ENCODE measurements at regions not wholly inside any gene's neighbourhood (a gene's known extent, or its start where the extent isn't known, plus 50 kb on each side); places are given as distances from the start of the nearest gene placed in this dataset.

GRCh38 chr1:212495766-212496494 lies 63.2 kb downstream of the NENF start:
- Histone ChIP-seq H4K20me1 (ENCODE audit: insufficient read depth, low read length, poor library complexity, severe bottlenecking) (no peaks in the 10 kb centered on the region), H3K4me1 (ENCODE audit: insufficient read depth, low read length, poor library complexity, severe bottlenecking) (no peaks in the 10 kb centered on the region), H3K4me2 (ENCODE audit: low read depth, low read length, poor library complexity, severe bottlenecking) (no peak overlapping the region), H3K27me3 (ENCODE audit: insufficient read depth, low read length, poor library complexity, severe bottlenecking) (no peaks in the 10 kb centered on the region), H2AFZ (ENCODE audit: low read length) (no peak overlapping the region), H3F3A (ENCODE audit: low read depth) (no peaks in the 10 kb centered on the region), H3K79me2 (ENCODE audit: insufficient read depth, low read length) (no peaks in the 10 kb centered on the region), H3K9me2 (replicated peaks; ENCODE audit: low read depth, low read length) (no peaks in the 10 kb centered on the region), H3K36me3 (ENCODE audit: insufficient read depth, low read length) (no peaks in the 10 kb centered on the region), H3K9me3 (ENCODE audit: insufficient read depth, low read depth, low read length) (no peaks in the 10 kb centered on the region), H3K4me3 (ENCODE audit: low read length, poor library complexity, severe bottlenecking) (no peak overlapping the region), H3K9ac (ENCODE audit: low read depth, low read length, poor library complexity, severe bottlenecking) (no peak overlapping the region)
- TF ChIP-seq CTCF (conservative IDR thresholded peaks at IDR 0.05; ENCODE audit: low read length) (no peak), EZH2phosphoT487 (IDR thresholded peaks at IDR 0.05; ENCODE audit: borderline replicate concordance) (no peak)

- TF ChIP-seq CTCF (conservative IDR thresholded peaks at IDR 0.05; ENCODE audit: low read length), result no peak
- TF ChIP-seq EZH2phosphoT487 (IDR thresholded peaks at IDR 0.05; ENCODE audit: borderline replicate concordance), result no peak
- H4K20me1 ChIP-seq (ENCODE audit: insufficient read depth, low read length, poor library complexity, severe bottlenecking), result no peaks in the 10 kb centered on the region
- H3K4me3 ChIP-seq (ENCODE audit: low read length, poor library complexity, severe bottlenecking), result no peak overlapping the region
- no peaks in the 10 kb centered on the region for H3K9me3 ChIP-seq (ENCODE audit: insufficient read depth, low read depth, low read length)
- no peaks in the 10 kb centered on the region for H3K79me2 ChIP-seq (ENCODE audit: insufficient read depth, low read length)
- H3K4me1 ChIP-seq (ENCODE audit: insufficient read depth, low read length, poor library complexity, severe bottlenecking), result no peaks in the 10 kb centered on the region
- H3K9ac ChIP-seq (ENCODE audit: low read depth, low read length, poor library complexity, severe bottlenecking), result no peak overlapping the region
- H3F3A ChIP-seq (ENCODE audit: low read depth), result no peaks in the 10 kb centered on the region
- H3K27me3 ChIP-seq (ENCODE audit: insufficient read depth, low read length, poor library complexity, severe bottlenecking), result no peaks in the 10 kb centered on the region
- H3K36me3 ChIP-seq (ENCODE audit: insufficient read depth, low read length), result no peaks in the 10 kb centered on the region
- no peak overlapping the region for H3K4me2 ChIP-seq (ENCODE audit: low read depth, low read length, poor library complexity, severe bottlenecking)
- no peak overlapping the region for H2AFZ ChIP-seq (ENCODE audit: low read length)
- H3K9me2 ChIP-seq (replicated peaks; ENCODE audit: low read depth, low read length), result no peaks in the 10 kb centered on the region
These were observed 64.0 kb downstream of the NENF start for GRCh38 chr1:212496682-212497081.

- H3K9ac ChIP-seq (ENCODE audit: low read depth, low read length, poor library complexity, severe bottlenecking), result no peak overlapping the region
- no peak overlapping the region for H3K4me2 ChIP-seq (ENCODE audit: low read depth, low read length, poor library complexity, severe bottlenecking)
- no peak overlapping the region for H2AFZ ChIP-seq (ENCODE audit: low read length)
- no peak for TF ChIP-seq CTCF (conservative IDR thresholded peaks at IDR 0.05; ENCODE audit: low read length)
- TF ChIP-seq EZH2phosphoT487 (IDR thresholded peaks at IDR 0.05; ENCODE audit: borderline replicate concordance), result no peak
- no peaks in the 10 kb centered on the region for H3K9me2 ChIP-seq (replicated peaks; ENCODE audit: low read depth, low read length)
- H3K4me3 ChIP-seq (ENCODE audit: low read length, poor library complexity, severe bottlenecking), result no peak overlapping the region
- H4K20me1 ChIP-seq (ENCODE audit: insufficient read depth, low read length, poor library complexity, severe bottlenecking), result no peaks in the 10 kb centered on the region
- H3F3A ChIP-seq (ENCODE audit: low read depth), result no peaks in the 10 kb centered on the region
- H3K9me3 ChIP-seq (ENCODE audit: insufficient read depth, low read depth, low read length), result no peaks in the 10 kb centered on the region
- H3K36me3 ChIP-seq (ENCODE audit: insufficient read depth, low read length), result no peaks in the 10 kb centered on the region
- no peaks in the 10 kb centered on the region for H3K4me1 ChIP-seq (ENCODE audit: insufficient read depth, low read length, poor library complexity, severe bottlenecking)
- H3K79me2 ChIP-seq (ENCODE audit: insufficient read depth, low read length), result no peaks in the 10 kb centered on the region
- no peaks in the 10 kb centered on the region for H3K27me3 ChIP-seq (ENCODE audit: insufficient read depth, low read length, poor library complexity, severe bottlenecking)
These were observed 64.8 kb downstream of the NENF start for GRCh38 chr1:212497553-212497952.

Measured in Loucy (cell line).